ENCODE measurements at regions not wholly inside any gene's neighbourhood (a gene's known extent, or its start where the extent isn't known, plus 50 kb on each side); places are given as distances from the start of the nearest gene placed in this dataset.

DNA sequence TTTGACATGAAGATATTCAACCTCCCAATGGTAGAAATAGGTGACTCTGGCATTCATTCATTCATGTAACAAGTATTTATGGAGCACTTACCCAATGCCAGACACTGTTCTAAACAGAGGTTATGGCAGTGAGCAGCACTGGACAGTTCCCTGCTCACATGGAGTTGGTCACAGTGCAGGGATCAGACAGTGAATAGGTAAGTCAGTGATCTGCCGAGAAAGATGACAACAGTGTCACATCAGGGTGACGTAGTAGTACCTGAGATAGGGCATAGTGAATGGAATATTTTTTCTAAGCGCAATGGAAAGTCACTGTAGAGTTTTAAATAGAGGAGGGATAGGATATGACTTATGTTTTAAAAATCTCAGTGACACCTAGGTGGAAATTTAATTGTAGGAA, 791.4 kb upstream of the RBFOX1 start:
- Histone ChIP-seq H3K4me1 (ENCODE audit: control insufficient read depth in 1 of 2, low read depth in 2 of 2) (no peaks in the 10 kb centered on the region), H3K4me3 (no peak overlapping the region), H3K27ac (no peak overlapping the region), H3K36me3 (no peaks in the 10 kb centered on the region), H3K27me3 (replicated peaks; ENCODE audit: insufficient read depth) (no peaks in the 10 kb centered on the region), H3K9me3 (no peaks in the 10 kb centered on the region)
- TF ChIP-seq, protein P1, sequence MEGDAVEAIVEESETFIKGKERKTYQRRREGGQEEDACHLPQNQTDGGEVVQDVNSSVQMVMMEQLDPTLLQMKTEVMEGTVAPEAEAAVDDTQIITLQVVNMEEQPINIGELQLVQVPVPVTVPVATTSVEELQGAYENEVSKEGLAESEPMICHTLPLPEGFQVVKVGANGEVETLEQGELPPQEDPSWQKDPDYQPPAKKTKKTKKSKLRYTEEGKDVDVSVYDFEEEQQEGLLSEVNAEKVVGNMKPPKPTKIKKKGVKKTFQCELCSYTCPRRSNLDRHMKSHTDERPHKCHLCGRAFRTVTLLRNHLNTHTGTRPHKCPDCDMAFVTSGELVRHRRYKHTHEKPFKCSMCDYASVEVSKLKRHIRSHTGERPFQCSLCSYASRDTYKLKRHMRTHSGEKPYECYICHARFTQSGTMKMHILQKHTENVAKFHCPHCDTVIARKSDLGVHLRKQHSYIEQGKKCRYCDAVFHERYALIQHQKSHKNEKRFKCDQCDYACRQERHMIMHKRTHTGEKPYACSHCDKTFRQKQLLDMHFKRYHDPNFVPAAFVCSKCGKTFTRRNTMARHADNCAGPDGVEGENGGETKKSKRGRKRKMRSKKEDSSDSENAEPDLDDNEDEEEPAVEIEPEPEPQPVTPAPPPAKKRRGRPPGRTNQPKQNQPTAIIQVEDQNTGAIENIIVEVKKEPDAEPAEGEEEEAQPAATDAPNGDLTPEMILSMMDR (IDR thresholded peaks at IDR 0.05), result no peak
- no peak for ATAC-seq (ENCODE audit: insufficient number of reproducible peaks, low FRiP score, low read depth)
- no peak for DNase-seq (ENCODE audit: low spot score)

DNA sequence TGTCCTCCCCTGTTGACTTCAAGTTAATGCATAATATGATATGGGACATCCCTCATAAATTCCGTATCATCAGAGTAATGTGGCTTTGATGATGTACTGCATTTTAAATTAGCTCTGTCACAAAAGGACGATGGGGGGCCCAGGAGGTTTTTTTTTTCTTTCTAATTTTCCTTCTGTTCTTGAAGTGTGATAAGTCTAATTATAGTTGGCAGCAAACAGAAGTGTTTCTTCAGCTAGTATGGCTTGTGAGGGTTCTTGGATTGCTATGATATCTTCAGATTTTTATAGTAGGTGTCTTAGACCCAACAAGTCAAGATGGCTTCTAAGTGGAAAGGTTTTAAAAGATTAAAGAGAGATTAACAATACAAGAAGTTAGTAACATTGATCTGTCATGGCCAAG, 796.2 kb upstream of the RBFOX1 start:
- H3K9me3 ChIP-seq, result no peaks in the 10 kb centered on the region
- no peak overlapping the region for H3K27ac ChIP-seq
- no peaks in the 10 kb centered on the region for H3K4me1 ChIP-seq (ENCODE audit: control insufficient read depth in 1 of 2, low read depth in 2 of 2)
- DNase-seq (ENCODE audit: low spot score) (no peak), ATAC-seq (ENCODE audit: insufficient number of reproducible peaks, low FRiP score, low read depth) (no peak)
- H3K27me3 ChIP-seq (replicated peaks; ENCODE audit: insufficient read depth), result no peaks in the 10 kb centered on the region
- H3K36me3 ChIP-seq, result no peaks in the 10 kb centered on the region
- H3K4me3 ChIP-seq, result no peak overlapping the region
- TF ChIP-seq, protein P1 (IDR thresholded peaks at IDR 0.05), result no peak

DNA sequence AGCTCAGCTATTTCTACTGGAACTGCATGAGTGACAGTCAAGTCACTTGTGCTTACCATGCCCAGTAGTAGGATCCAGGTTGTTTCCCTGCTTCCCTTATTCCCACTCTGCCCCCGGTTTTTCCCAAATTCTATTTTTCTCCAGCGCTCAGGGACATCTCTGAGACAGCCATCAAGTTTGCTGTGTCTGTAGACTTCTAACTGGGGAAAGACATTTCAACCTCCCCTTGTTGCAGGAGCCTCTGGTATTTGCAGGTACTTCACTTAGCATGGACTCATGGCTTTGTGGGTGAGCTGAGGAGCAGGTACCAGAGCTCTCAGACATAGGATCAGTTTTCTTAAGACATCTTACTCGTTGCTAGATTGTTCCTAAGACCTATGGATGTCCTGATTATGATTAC, 801.6 kb upstream of the RBFOX1 start:
- DNase-seq (ENCODE audit: low spot score) (no peak), ATAC-seq (ENCODE audit: insufficient number of reproducible peaks, low FRiP score, low read depth) (no peak)
- no peaks in the 10 kb centered on the region for H3K36me3 ChIP-seq

DNA sequence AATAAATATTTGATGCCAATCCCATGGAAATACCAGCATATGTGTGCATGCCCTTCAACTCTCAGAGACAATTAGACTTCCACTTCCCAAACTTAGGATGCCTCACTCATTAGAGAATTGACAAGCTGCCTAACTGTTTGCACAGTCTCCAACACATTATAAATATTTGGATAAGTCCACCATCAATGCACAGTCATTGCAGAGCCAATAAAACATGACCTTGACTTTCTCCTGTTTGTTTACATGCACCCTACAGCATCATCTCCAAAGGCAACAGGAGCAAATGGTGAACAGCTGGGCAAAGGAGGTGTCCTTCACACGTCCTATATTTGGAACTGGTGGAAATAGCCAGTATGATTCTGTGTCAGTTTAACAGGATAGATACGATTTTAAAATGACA, 804.4 kb upstream of the RBFOX1 start:
- no peak for DNase-seq (ENCODE audit: low spot score)
- H3K27me3 ChIP-seq (replicated peaks; ENCODE audit: insufficient read depth), result no peaks in the 10 kb centered on the region
- TF ChIP-seq, protein P1 (IDR thresholded peaks at IDR 0.05), result no peak
- H3K4me1 ChIP-seq (ENCODE audit: control insufficient read depth in 1 of 2, low read depth in 2 of 2), result no peaks in the 10 kb centered on the region
- H3K4me3 ChIP-seq, result no peak overlapping the region
- H3K36me3 ChIP-seq, result no peaks in the 10 kb centered on the region
- H3K27ac ChIP-seq, result no peak overlapping the region
- no peak for ATAC-seq (ENCODE audit: insufficient number of reproducible peaks, low FRiP score, low read depth)
- no peaks in the 10 kb centered on the region for H3K9me3 ChIP-seq

More for the DNA sequence above, 801.6 kb upstream of the RBFOX1 start:
- TF ChIP-seq, protein P1 (IDR thresholded peaks at IDR 0.05), result no peak
- Histone ChIP-seq H3K27me3 (replicated peaks; ENCODE audit: insufficient read depth) (no peaks in the 10 kb centered on the region), H3K4me1 (ENCODE audit: control insufficient read depth in 1 of 2, low read depth in 2 of 2) (no peaks in the 10 kb centered on the region), H3K27ac (no peak overlapping the region), H3K4me3 (no peak overlapping the region), H3K9me3 (no peaks in the 10 kb centered on the region)

DNA sequence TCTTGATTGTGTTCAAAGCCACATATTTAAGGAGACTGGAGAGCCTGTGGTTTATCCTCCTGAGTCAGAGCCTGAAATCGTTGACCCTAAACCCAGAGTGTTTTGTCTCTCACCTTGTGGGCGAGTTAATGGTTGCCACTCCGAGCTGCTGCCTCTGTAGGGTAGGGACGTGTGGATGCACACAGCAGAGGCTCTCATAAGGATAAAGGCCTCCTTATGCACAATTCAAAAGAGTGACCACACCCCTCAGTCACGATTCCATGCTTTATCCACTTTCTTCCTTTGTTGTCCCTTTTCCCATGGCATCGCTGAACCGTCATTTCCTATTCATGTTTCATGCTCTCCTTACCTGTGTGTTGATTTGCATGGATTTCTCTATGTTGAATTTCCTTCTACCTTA, 805.0 kb upstream of the RBFOX1 start:
- ATAC-seq (ENCODE audit: insufficient number of reproducible peaks, low FRiP score, low read depth) (no peak), DNase-seq (ENCODE audit: low spot score) (no peak)
- Histone ChIP-seq H3K4me3 (no peak overlapping the region), H3K27me3 (replicated peaks; ENCODE audit: insufficient read depth) (no peaks in the 10 kb centered on the region), H3K36me3 (no peaks in the 10 kb centered on the region), H3K4me1 (ENCODE audit: control insufficient read depth in 1 of 2, low read depth in 2 of 2) (no peaks in the 10 kb centered on the region), H3K9me3 (no peaks in the 10 kb centered on the region), H3K27ac (no peak overlapping the region)
- TF ChIP-seq, protein P1 (IDR thresholded peaks at IDR 0.05), result no peak

Data from thoracic aorta (tissue), 2 donors.